Right atrium auricular region (tissue), 2 donors: ENCODE measurements at regions not wholly inside any gene's neighbourhood (a gene's known extent, or its start where the extent isn't known, plus 50 kb on each side); places are given as distances from the start of the nearest gene placed in this dataset.
"Not testable (repeated sequence)": the region's sequence is repeated elsewhere in the genome, so short reads cannot be mapped to it uniquely, and the experiment has no call there.

Experiments
- DNase-seq: peaks from one replicate; pipeline ENCODE4 v3.0.0-alpha.2; 2019; ENCODE audit warnings: low spot score
- H3K27ac ChIP-seq, 2 donors: fragments of 200-600 bp; sonication (generic); 1 replicate in 1 of 2; 2 replicates in 1 of 2; pipeline ENCODE4 v1.5.1; 2016 to 2019
- H3K27me3 ChIP-seq, 2 donors: fragments of 200-600 bp; sonication (generic); one replicate each; pipeline versions ENCODE4 v1.5.1 to v1.6.0; 2017 to 2019
- H3K36me3 ChIP-seq: fragments of 200-600 bp; sonication (generic); one replicate; pipeline ENCODE4 v1.5.1; 2016
- H3K4me1 ChIP-seq, 2 donors: fragments of 200-600 bp; sonication (generic); one replicate each; pipeline versions ENCODE4 v1.5.1 to v1.6.0; 2017 to 2019
- H3K4me3 ChIP-seq, 2 donors: fragments of 200-600 bp; sonication (generic); 1 replicate in 1 of 2; 2 replicates in 1 of 2; pipeline ENCODE4 v1.5.1; 2017 to 2019; ENCODE audit warnings: mild to moderate bottlenecking in 1 of 2, moderate library complexity in 1 of 2
- H3K9me3 ChIP-seq, 2 donors: fragments of 200-600 bp; sonication (generic); one replicate each; pipeline ENCODE4 v1.5.1; 2019
- CTCF ChIP-seq, 2 donors: fragments of 200-600 bp; sonication (generic); IDR thresholded peaks; one replicate each; pipeline ENCODE4 v1.5.1; 2019; ENCODE audit warnings: antibody characterized with exemption in 2 of 2

DNA sequence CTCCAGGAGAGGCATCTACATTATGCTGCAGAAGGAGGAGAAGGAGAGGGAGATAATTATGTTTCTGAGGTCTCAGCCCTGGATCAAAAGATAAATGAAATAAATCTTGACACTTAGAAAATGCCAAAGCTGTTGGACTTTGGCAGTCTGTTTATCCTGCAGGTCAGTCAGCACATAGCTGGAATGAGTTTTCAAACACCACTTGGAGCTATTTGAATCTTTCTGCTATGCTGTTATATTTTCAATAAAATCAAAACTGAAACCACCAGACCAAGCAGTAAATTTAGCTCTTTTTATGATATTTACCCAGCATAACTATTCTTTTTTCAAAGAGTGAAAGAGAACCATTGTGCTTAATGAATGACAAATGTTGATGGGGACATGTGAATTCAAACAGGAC is 505.1 kb upstream of the ITGA1 start:
- no peaks in the 10 kb centered on the region for H3K36me3 ChIP-seq
- H3K4me1 ChIP-seq = no peaks in the 10 kb centered on the region
- no peak overlapping the region for H3K4me3 ChIP-seq
- no peak for DNase-seq
- no peaks in the 10 kb centered on the region for H3K9me3 ChIP-seq
- no peak for TF ChIP-seq CTCF (IDR thresholded peaks at IDR 0.05)
- H3K27me3 ChIP-seq = no peaks in the 10 kb centered on the region
- H3K27ac ChIP-seq = no peak overlapping the region

DNA sequence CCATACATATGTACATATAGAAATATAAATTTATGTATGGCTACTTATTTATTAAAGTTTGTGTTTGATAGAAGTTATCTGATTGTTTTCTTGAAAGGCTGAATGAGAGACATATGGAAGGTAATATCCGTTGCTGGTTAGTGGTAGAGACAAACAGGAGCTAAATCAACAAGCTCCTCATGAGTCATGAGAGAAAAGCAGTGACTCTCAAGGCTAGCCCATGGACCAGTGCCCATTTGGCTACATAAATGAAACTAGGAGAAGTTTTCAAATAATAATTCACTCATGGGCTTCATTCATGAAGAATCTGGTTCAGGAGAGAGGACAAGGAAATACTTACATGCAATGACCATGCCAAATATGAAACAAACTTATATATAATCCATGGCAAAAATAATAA is 504.5 kb upstream of the ITGA1 start:
- H3K27me3 ChIP-seq = no peaks in the 10 kb centered on the region
- DNase-seq = no peak
- H3K4me3 ChIP-seq = no peak overlapping the region
- H3K36me3 ChIP-seq = no peaks in the 10 kb centered on the region
- no peaks in the 10 kb centered on the region for H3K9me3 ChIP-seq
- no peak for TF ChIP-seq CTCF (IDR thresholded peaks at IDR 0.05)
- H3K4me1 ChIP-seq = no peaks in the 10 kb centered on the region
- no peak overlapping the region for H3K27ac ChIP-seq

- Histone ChIP-seq H3K4me1 (no peaks in the 10 kb centered on the region), H3K9me3 (peaks cover 4 to 15% of the 10 kb centered on the region in 2 donors), H3K27ac (no peak overlapping the region), H3K36me3 (no peaks in the 10 kb centered on the region), H3K27me3 (no peaks in the 10 kb centered on the region), H3K4me3 (no peak overlapping the region)
- TF ChIP-seq CTCF (IDR thresholded peaks at IDR 0.05) = no peak
- no peak for DNase-seq
Measured at GRCh38 chr5:52300703-52301372, 486.9 kb upstream of the ITGA1 start.

GRCh38 chr5:52304816-52305215 is 482.9 kb upstream of the ITGA1 start:
- not testable (repeated sequence) for H3K4me3 ChIP-seq, H3K36me3 ChIP-seq, H3K27ac ChIP-seq, H3K4me1 ChIP-seq, DNase-seq, H3K27me3 ChIP-seq
- peaks cover 0 to 15% of the 10 kb centered on the region in 2 donors for H3K9me3 ChIP-seq

GRCh38 chr5:52328220-52328806 is 459.4 kb upstream of the ITGA1 start:
- DNase-seq = no peak

DNA sequence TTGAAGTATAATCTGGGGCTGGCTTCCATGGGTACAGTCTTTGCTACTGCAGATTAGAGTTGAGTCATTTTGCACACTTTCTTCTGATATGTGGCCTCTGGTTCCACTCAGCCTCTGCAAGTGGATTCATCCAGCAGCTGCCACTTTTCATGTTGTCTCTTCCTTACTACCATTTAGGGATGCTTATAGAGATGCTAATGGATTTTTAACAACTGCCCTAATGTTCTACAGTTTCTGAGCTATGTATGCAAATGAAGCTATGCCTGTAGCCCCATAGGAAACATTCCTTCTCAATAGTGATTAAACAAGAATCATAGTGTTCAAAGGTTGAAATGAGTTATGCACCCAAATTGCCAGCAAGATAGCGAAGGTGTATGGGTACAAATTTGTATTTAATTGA is 456.0 kb upstream of the ITGA1 start:
- no peaks in the 10 kb centered on the region for H3K9me3 ChIP-seq
- DNase-seq = no peak
- H3K36me3 ChIP-seq = no peaks in the 10 kb centered on the region
- H3K4me1 ChIP-seq = no peaks in the 10 kb centered on the region
- no peak overlapping the region for H3K4me3 ChIP-seq
- H3K27me3 ChIP-seq = no peaks in the 10 kb centered on the region
- TF ChIP-seq CTCF (IDR thresholded peaks at IDR 0.05) = no peak
- H3K27ac ChIP-seq = no peak overlapping the region

More at GRCh38 chr5:52328220-52328806, 459.4 kb upstream of the ITGA1 start:
- no peaks in the 10 kb centered on the region for H3K9me3 ChIP-seq
- TF ChIP-seq CTCF (IDR thresholded peaks at IDR 0.05) = no peak
- no peak overlapping the region for H3K27ac ChIP-seq
- no peaks in the 10 kb centered on the region for H3K27me3 ChIP-seq
- no peaks in the 10 kb centered on the region for H3K36me3 ChIP-seq
- H3K4me3 ChIP-seq = no peak overlapping the region
- no peaks in the 10 kb centered on the region for H3K4me1 ChIP-seq
